ENCODE measurements at regions not wholly inside any gene's neighbourhood (a gene's known extent, or its start where the extent isn't known, plus 50 kb on each side); places are given as distances from the start of the nearest gene placed in this dataset.

DNA sequence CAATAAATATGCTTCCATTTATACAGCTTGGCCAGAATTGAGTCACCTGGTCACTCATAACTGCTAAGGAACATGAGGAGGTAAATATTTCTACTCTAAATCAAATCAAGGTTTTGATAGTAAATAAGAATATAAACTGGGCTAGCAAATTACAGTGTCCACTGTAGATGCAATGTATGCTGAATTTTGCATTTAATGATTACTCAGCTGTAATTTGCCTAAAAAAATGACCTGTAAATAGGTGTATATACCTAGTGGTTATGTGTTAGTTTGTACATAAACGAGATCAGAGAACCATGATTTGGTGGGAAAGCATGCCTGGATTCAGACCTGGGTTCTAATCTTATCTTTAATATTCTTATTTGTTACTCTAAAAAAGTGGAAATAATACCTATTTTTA, 76.6 kb upstream of the CNTN1 start:
- Mint-ChIP-seq H3K36me3 (ENCODE audit: low read depth) (no peaks in the 10 kb centered on the region), H3K9me3 (no peaks in the 10 kb centered on the region; the same call in 2 of the 3 replicates), H3K4me1 (no peaks in the 10 kb centered on the region), H3K27ac (no peak overlapping the region), H3K27me3 (ENCODE audit: insufficient read depth, low read depth, poor library complexity) (peaks cover 2% of the 10 kb centered on the region), H3K4me3 (no peak overlapping the region)
- no peaks in the 10 kb centered on the region for H3K36me3 ChIP-seq (ENCODE audit: insufficient read depth)
- no peak overlapping the region for H3K27ac ChIP-seq (ENCODE audit: low read depth)
- no peak overlapping the region for H2AFZ ChIP-seq
- H3K9me2 ChIP-seq (ENCODE audit: insufficient read depth) = peaks cover 15% of the 10 kb centered on the region; the same call in 1 of the 2 replicates
- DNase-seq (ENCODE audit: low spot score) (no peak), ATAC-seq (no peak)
- TF ChIP-seq, protein P1, sequence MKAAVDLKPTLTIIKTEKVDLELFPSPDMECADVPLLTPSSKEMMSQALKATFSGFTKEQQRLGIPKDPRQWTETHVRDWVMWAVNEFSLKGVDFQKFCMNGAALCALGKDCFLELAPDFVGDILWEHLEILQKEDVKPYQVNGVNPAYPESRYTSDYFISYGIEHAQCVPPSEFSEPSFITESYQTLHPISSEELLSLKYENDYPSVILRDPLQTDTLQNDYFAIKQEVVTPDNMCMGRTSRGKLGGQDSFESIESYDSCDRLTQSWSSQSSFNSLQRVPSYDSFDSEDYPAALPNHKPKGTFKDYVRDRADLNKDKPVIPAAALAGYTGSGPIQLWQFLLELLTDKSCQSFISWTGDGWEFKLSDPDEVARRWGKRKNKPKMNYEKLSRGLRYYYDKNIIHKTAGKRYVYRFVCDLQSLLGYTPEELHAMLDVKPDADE (IDR thresholded peaks at IDR 0.05) = no peak
- TF ChIP-seq CTCF (conservative IDR thresholded peaks at IDR 0.05; ENCODE audit: low read depth in 2 of 2) (no peak), EZH2 (IDR thresholded peaks at IDR 0.05; ENCODE audit: low read depth, unreplicated experiment) (no peak), CREB1 (CRISPR knock-in tag; IDR thresholded peaks at IDR 0.05; ENCODE audit: low read depth) (no peak)
- TF ChIP-seq, protein P2, sequence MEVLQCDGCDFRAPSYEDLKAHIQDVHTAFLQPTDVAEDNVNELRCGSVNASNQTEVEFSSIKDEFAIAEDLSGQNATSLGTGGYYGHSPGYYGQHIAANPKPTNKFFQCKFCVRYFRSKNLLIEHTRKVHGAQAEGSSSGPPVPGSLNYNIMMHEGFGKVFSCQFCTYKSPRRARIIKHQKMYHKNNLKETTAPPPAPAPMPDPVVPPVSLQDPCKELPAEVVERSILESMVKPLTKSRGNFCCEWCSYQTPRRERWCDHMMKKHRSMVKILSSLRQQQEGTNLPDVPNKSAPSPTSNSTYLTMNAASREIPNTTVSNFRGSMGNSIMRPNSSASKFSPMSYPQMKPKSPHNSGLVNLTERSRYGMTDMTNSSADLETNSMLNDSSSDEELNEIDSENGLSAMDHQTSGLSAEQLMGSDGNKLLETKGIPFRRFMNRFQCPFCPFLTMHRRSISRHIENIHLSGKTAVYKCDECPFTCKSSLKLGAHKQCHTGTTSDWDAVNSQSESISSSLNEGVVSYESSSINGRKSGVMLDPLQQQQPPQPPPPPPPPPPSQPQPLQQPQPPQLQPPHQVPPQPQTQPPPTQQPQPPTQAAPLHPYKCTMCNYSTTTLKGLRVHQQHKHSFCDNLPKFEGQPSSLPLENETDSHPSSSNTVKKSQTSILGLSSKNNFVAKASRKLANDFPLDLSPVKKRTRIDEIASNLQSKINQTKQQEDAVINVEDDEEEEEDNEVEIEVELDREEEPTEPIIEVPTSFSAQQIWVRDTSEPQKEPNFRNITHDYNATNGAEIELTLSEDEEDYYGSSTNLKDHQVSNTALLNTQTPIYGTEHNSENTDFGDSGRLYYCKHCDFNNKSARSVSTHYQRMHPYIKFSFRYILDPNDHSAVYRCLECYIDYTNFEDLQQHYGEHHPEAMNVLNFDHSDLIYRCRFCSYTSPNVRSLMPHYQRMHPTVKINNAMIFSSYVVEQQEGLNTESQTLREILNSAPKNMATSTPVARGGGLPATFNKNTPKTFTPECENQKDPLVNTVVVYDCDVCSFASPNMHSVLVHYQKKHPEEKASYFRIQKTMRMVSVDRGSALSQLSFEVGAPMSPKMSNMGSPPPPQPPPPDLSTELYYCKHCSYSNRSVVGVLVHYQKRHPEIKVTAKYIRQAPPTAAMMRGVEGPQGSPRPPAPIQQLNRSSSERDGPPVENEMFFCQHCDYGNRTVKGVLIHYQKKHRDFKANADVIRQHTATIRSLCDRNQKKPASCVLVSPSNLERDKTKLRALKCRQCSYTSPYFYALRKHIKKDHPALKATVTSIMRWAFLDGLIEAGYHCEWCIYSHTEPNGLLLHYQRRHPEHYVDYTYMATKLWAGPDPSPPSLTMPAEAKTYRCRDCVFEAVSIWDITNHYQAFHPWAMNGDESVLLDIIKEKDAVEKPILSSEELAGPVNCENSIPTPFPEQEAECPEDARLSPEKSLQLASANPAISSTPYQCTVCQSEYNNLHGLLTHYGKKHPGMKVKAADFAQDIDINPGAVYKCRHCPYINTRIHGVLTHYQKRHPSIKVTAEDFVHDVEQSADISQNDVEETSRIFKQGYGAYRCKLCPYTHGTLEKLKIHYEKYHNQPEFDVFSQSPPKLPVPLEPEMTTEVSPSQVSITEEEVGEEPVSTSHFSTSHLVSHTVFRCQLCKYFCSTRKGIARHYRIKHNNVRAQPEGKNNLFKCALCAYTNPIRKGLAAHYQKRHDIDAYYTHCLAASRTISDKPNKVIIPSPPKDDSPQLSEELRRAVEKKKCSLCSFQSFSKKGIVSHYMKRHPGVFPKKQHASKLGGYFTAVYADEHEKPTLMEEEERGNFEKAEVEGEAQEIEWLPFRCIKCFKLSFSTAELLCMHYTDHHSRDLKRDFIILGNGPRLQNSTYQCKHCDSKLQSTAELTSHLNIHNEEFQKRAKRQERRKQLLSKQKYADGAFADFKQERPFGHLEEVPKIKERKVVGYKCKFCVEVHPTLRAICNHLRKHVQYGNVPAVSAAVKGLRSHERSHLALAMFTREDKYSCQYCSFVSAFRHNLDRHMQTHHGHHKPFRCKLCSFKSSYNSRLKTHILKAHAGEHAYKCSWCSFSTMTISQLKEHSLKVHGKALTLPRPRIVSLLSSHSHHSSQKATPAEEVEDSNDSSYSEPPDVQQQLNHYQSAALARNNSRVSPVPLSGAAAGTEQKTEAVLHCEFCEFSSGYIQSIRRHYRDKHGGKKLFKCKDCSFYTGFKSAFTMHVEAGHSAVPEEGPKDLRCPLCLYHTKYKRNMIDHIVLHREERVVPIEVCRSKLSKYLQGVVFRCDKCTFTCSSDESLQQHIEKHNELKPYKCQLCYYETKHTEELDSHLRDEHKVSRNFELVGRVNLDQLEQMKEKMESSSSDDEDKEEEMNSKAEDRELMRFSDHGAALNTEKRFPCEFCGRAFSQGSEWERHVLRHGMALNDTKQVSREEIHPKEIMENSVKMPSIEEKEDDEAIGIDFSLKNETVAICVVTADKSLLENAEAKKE (CRISPR knock-in tag; IDR thresholded peaks at IDR 0.05) = no peak
- H3K79me2 ChIP-seq (replicated peaks; ENCODE audit: insufficient read depth) = no peaks in the 10 kb centered on the region
- no peaks in the 10 kb centered on the region for H3K4me1 ChIP-seq (ENCODE audit: insufficient read depth)
- no peak overlapping the region for H3K4me3 ChIP-seq
- H3K4me2 ChIP-seq = no peak overlapping the region
- H3K27me3 ChIP-seq (ENCODE audit: insufficient read depth) = no peaks in the 10 kb centered on the region
- H3F3A ChIP-seq (replicated peaks; ENCODE audit: low read depth) = no peaks in the 10 kb centered on the region
- H4K20me1 ChIP-seq (replicated peaks; ENCODE audit: insufficient read depth) = no peaks in the 10 kb centered on the region

All from GM23338 (cell line).